ENCODE measurements at regions not wholly inside any gene's neighbourhood (a gene's known extent, or its start where the extent isn't known, plus 50 kb on each side); places are given as distances from the start of the nearest gene placed in this dataset.
A peak's percentile ranks its signal among the peaks of the same experiment; 100 is the strongest.

- TF ChIP-seq E2F6 (IDR thresholded peaks at IDR 0.05; ENCODE audit: borderline replicate concordance, low read depth) (no peak), USF2 (IDR thresholded peaks at IDR 0.05) (no peak), GATA3 (IDR thresholded peaks at IDR 0.05; ENCODE audit: borderline replicate concordance) (peak; percentile 30; the same call in 1 of the 2 replicates), JUNB (IDR thresholded peaks at IDR 0.05) (peak; percentile 60; the same call in 1 of the 2 replicates), FOSL2 (IDR thresholded peaks at IDR 0.05) (0 out of 2 replicates have a peak, but pooled peaks have one; percentile 21), FOSL2 (CRISPR knock-in tag; IDR thresholded peaks at IDR 0.05) (peak; percentile 56)
- Histone ChIP-seq H3K27ac (no peak overlapping the region), H3K4me1 (peaks cover 13% of the 10 kb centered on the region; the same call in 2 of the 3 replicates), H3K9me3 (no peaks in the 10 kb centered on the region), H3K4me3 (no peak overlapping the region), H3K4me2 (peak overlapping the region; percentile 51)
- POLR2A ChIA-PET, result no interaction called here
- DNase-seq (ENCODE audit: low read depth in 1 of 2, low spot score in 1 of 2) (no peak), FAIRE-seq (no peak), ATAC-seq (no peak)
- CTCF ChIA-PET, result no interaction called here
- WGBS (ENCODE audit: missing lambda C conversion rate), result 0% methylated on average over 1 of the region's 1 CpG
These were observed 1232.0 kb downstream of the STIM2 start for GRCh38 chr4:28092610-28093009.

GRCh38 chr4:28093071-28093470, 1232.4 kb downstream of the STIM2 start:
- ChIA-PET CTCF (interaction anchor here (0.6 kb wide), 1 partner anchor 21 kb away, joined by 3 read pairs; no protein-coding TSS in a partner anchor), POLR2A (no interaction called here)
- H3K4me1 ChIP-seq, result peaks cover 13% of the 10 kb centered on the region; the same call in 2 of the 3 replicates
- ATAC-seq, result no peak
- DNase-seq (ENCODE audit: low read depth in 1 of 2, low spot score in 1 of 2), result no peak
- TF ChIP-seq SREBF2 (IDR thresholded peaks at IDR 0.05), result no peak
- no peak for TF ChIP-seq MAZ (IDR thresholded peaks at IDR 0.05; ENCODE audit: borderline replicate concordance, low read depth, low read length)
- no peak for TF ChIP-seq SMC3 (IDR thresholded peaks at IDR 0.05)
- no peak for TF ChIP-seq ESRRA (IDR thresholded peaks at IDR 0.05; ENCODE audit: borderline replicate concordance, low read length)
- TF ChIP-seq HOXB5 (CRISPR knock-in tag; IDR thresholded peaks at IDR 0.05), result no peak
- H3K9me3 ChIP-seq, result no peaks in the 10 kb centered on the region
- no peak overlapping the region for H3K4me3 ChIP-seq
- FAIRE-seq, result no peak
- 7% methylated on average over 3 of the region's 3 CpGs for WGBS (ENCODE audit: missing lambda C conversion rate)
- H3K4me2 ChIP-seq, result peak overlapping the region; percentile 51
- H3K27ac ChIP-seq, result no peak overlapping the region

- no peak overlapping the region for H3K4me3 ChIP-seq
- 0% methylated on average over 2 of the region's 2 CpGs for WGBS (ENCODE audit: missing lambda C conversion rate)
- FAIRE-seq, result no peak
- ChIA-PET POLR2A (no interaction called here), CTCF (no interaction called here)
- H3K9me3 ChIP-seq, result no peaks in the 10 kb centered on the region
- no peak for DNase-seq (ENCODE audit: low read depth in 1 of 2, low spot score in 1 of 2)
- TF ChIP-seq MAFK (IDR thresholded peaks at IDR 0.05; ENCODE audit: partially characterized antibody) (peak; percentile 59), RFX5 (IDR thresholded peaks at IDR 0.05) (no peak)
- no peak overlapping the region for H3K4me2 ChIP-seq
- ATAC-seq, result no peak
- H3K4me1 ChIP-seq, result no peaks in the 10 kb centered on the region
- H3K27ac ChIP-seq, result no peak overlapping the region
These were observed 1240.9 kb downstream of the STIM2 start for GRCh38 chr4:28101583-28101982.

GRCh38 chr4:28105271-28105859, 1244.7 kb downstream of the STIM2 start:
- Histone ChIP-seq H3K4me2 (no peak overlapping the region), H3K4me3 (no peak overlapping the region), H3K9me3 (no peaks in the 10 kb centered on the region), H3K4me1 (no peaks in the 10 kb centered on the region), H3K27ac (no peak overlapping the region)
- no peak for DNase-seq (ENCODE audit: low read depth in 1 of 2, low spot score in 1 of 2)
- FAIRE-seq, result no peak
- 30% methylated on average over 2 of the region's 2 CpGs for WGBS (ENCODE audit: missing lambda C conversion rate)
- no peak for ATAC-seq
- ChIA-PET CTCF (no interaction called here), POLR2A (no interaction called here)
- no peak for TF ChIP-seq POLR2A (IDR thresholded peaks at IDR 0.05; ENCODE audit: low read length)
- no peak for TF ChIP-seq RARB (CRISPR knock-in tag; IDR thresholded peaks at IDR 0.05)
- TF ChIP-seq EP300 (IDR thresholded peaks at IDR 0.05), result no peak
- TF ChIP-seq NFE2L2 (conservative IDR thresholded peaks at IDR 0.05; ENCODE audit: low read length), result no peak
- TF ChIP-seq JUN (IDR thresholded peaks at IDR 0.05), result no peak
- no peak for TF ChIP-seq CHD2 (IDR thresholded peaks at IDR 0.05; ENCODE audit: low read length, partially characterized antibody)

- ATAC-seq, result no peak
- no peak for DNase-seq (ENCODE audit: low read depth in 1 of 2, low spot score in 1 of 2)
- FAIRE-seq, result no peak
- ChIA-PET POLR2A (no interaction called here), CTCF (no interaction called here)
- Histone ChIP-seq H3K27ac (no peak overlapping the region), H3K9me3 (no peaks in the 10 kb centered on the region), H3K4me1 (no peaks in the 10 kb centered on the region), H3K4me3 (no peak overlapping the region), H3K4me2 (no peak overlapping the region)
- 13% methylated on average over 1 of the region's 1 CpG for WGBS (ENCODE audit: missing lambda C conversion rate)
- TF ChIP-seq POLR2A (IDR thresholded peaks at IDR 0.05; ENCODE audit: low read length) (no peak), EHMT2 (IDR thresholded peaks at IDR 0.05; ENCODE audit: low read depth) (no peak), ZFP36 (IDR thresholded peaks at IDR 0.05; ENCODE audit: borderline replicate concordance, partially characterized antibody) (no peak), MAX (IDR thresholded peaks at IDR 0.05) (no peak), PBX3 (IDR thresholded peaks at IDR 0.05) (no peak), JUN (IDR thresholded peaks at IDR 0.05) (no peak), HOXB13 (CRISPR knock-in tag; IDR thresholded peaks at IDR 0.05; ENCODE audit: low read depth) (no peak), RAD21 (conservative IDR thresholded peaks at IDR 0.05 in 1 of 2, IDR thresholded peaks at IDR 0.05 in 1 of 2) (no peak), ELK1 (IDR thresholded peaks at IDR 0.05; ENCODE audit: low read depth, low read length) (no peak)
These were observed 1245.5 kb downstream of the STIM2 start for GRCh38 chr4:28106155-28106554.
